ENCODE measurements at regions not wholly inside any gene's neighbourhood (a gene's known extent, or its start where the extent isn't known, plus 50 kb on each side); places are given as distances from the start of the nearest gene placed in this dataset.

GRCh38 chr10:53579773-53580172, 807.2 kb upstream of the MBL2 start:
- H2AFZ ChIP-seq (ENCODE audit: low read depth, low read length): no peak overlapping the region
- TF ChIP-seq SMC3 (conservative IDR thresholded peaks at IDR 0.05; ENCODE audit: poor library complexity): no peak
- TF ChIP-seq POLR2AphosphoS5 (IDR thresholded peaks at IDR 0.05): no peak
- TF ChIP-seq EP300 (conservative IDR thresholded peaks at IDR 0.05; ENCODE audit: poor library complexity, severe bottlenecking): no peak
- no peak for TF ChIP-seq REST (IDR thresholded peaks at IDR 0.05; ENCODE audit: borderline replicate concordance)
- TF ChIP-seq RAD21 (conservative IDR thresholded peaks at IDR 0.05): no peak
- TF ChIP-seq MXI1 (conservative IDR thresholded peaks at IDR 0.05; ENCODE audit: poor library complexity, severe bottlenecking): no peak
- TF ChIP-seq CTCF (IDR thresholded peaks at IDR 0.05; ENCODE audit: poor library complexity, severe bottlenecking): no peak
- TF ChIP-seq TAF1 (IDR thresholded peaks at IDR 0.05; ENCODE audit: low read depth): no peak
- no peak for TF ChIP-seq EZH2 (IDR thresholded peaks at IDR 0.05; ENCODE audit: borderline replicate concordance, insufficient read depth, low read length, poor library complexity, severe bottlenecking)
- no peaks in the 10 kb centered on the region for H3K9me2 ChIP-seq (ENCODE audit: insufficient read depth, low read length)
- no peak overlapping the region for H3K27ac ChIP-seq (ENCODE audit: low read length)
- no peaks in the 10 kb centered on the region for H3K27me3 ChIP-seq (ENCODE audit: insufficient read depth, low read depth, low read length)
- H3K36me3 ChIP-seq (ENCODE audit: insufficient read depth, low read length): no peaks in the 10 kb centered on the region
- no peak overlapping the region for H3K4me2 ChIP-seq (ENCODE audit: low read length)
- no peak overlapping the region for H3K4me3 ChIP-seq (ENCODE audit: low read length)
- H3K79me2 ChIP-seq (replicated peaks; ENCODE audit: insufficient read depth, low read length): no peaks in the 10 kb centered on the region
- no peak overlapping the region for H3K9ac ChIP-seq (ENCODE audit: low read length)
- no peaks in the 10 kb centered on the region for H3F3A ChIP-seq (ENCODE audit: insufficient read depth, low read length, poor library complexity, severe bottlenecking)
- no peaks in the 10 kb centered on the region for H4K20me1 ChIP-seq (ENCODE audit: insufficient read depth)
- H3K9me3 ChIP-seq (ENCODE audit: low read length): no peaks in the 10 kb centered on the region

- no peaks in the 10 kb centered on the region for H4K20me1 ChIP-seq (ENCODE audit: insufficient read depth)
- H3K36me3 ChIP-seq (ENCODE audit: insufficient read depth, low read length): no peaks in the 10 kb centered on the region
- H3K9me3 ChIP-seq (ENCODE audit: low read length): no peaks in the 10 kb centered on the region
- H3F3A ChIP-seq (ENCODE audit: insufficient read depth, low read length, poor library complexity, severe bottlenecking): no peaks in the 10 kb centered on the region
- no peak for TF ChIP-seq MXI1 (conservative IDR thresholded peaks at IDR 0.05; ENCODE audit: poor library complexity, severe bottlenecking)
- TF ChIP-seq POLR2AphosphoS5 (IDR thresholded peaks at IDR 0.05): no peak
- TF ChIP-seq RAD21 (conservative IDR thresholded peaks at IDR 0.05): no peak
- no peak for TF ChIP-seq REST (IDR thresholded peaks at IDR 0.05; ENCODE audit: borderline replicate concordance)
- no peak for TF ChIP-seq CTCF (IDR thresholded peaks at IDR 0.05; ENCODE audit: poor library complexity, severe bottlenecking)
- TF ChIP-seq EP300 (conservative IDR thresholded peaks at IDR 0.05; ENCODE audit: poor library complexity, severe bottlenecking): no peak
- no peak for TF ChIP-seq TAF1 (IDR thresholded peaks at IDR 0.05; ENCODE audit: low read depth)
- TF ChIP-seq SMC3 (conservative IDR thresholded peaks at IDR 0.05; ENCODE audit: poor library complexity): no peak
- TF ChIP-seq EZH2 (IDR thresholded peaks at IDR 0.05; ENCODE audit: borderline replicate concordance, insufficient read depth, low read length, poor library complexity, severe bottlenecking): no peak
- no peak overlapping the region for H3K27ac ChIP-seq (ENCODE audit: low read length)
- H3K27me3 ChIP-seq (ENCODE audit: insufficient read depth, low read depth, low read length): no peaks in the 10 kb centered on the region
- no peak overlapping the region for H3K4me3 ChIP-seq (ENCODE audit: low read length)
- H3K9ac ChIP-seq (ENCODE audit: low read length): no peak overlapping the region
- no peak overlapping the region for H2AFZ ChIP-seq (ENCODE audit: low read depth, low read length)
- no peaks in the 10 kb centered on the region for H3K9me2 ChIP-seq (ENCODE audit: insufficient read depth, low read length)
- H3K4me2 ChIP-seq (ENCODE audit: low read length): no peak overlapping the region
- no peaks in the 10 kb centered on the region for H3K79me2 ChIP-seq (replicated peaks; ENCODE audit: insufficient read depth, low read length)
Observed at GRCh38 chr10:53574024-53574423, 801.4 kb upstream of the MBL2 start.
